Endothelial cell of umbilical vein (primary cell): ENCODE measurements at regions not wholly inside any gene's neighbourhood (a gene's known extent, or its start where the extent isn't known, plus 50 kb on each side); places are given as distances from the start of the nearest gene placed in this dataset.

ENCODE experiments used
- BruUV-seq: library from RNA; stranded (reverse); fragments of 400-500 nt; replicated peaks from 2 replicates; lab custom pipeline; 2021; lab: Mats Ljungman, UMichigan
- CTCF ChIA-PET: fragments of 300-600, 350-600 bp; sonication (Branson Sonifier 250); formaldehyde crosslinking; loops from one replicate; lab custom pipeline; 2021; ENCODE audit warnings: antibody characterized with exemption, inconsistent platforms; lab: Charles Lee
- POLR2A ChIA-PET: fragments of 300-600, 350-600 bp; sonication (Branson Sonifier 250); formaldehyde crosslinking; loops from one replicate; lab custom pipeline; 2021; ENCODE audit warnings: antibody characterized with exemption, inconsistent platforms; lab: Charles Lee
- DNase-seq: peaks from one replicate; pipeline ENCODE4 v3.0.0-alpha.2; 2011; ENCODE audit warnings: low read depth, low spot score
- FAIRE-seq: peaks from 2 replicates; lab custom pipeline; 2011; peaks lifted over from hg19 to GRCh38; lab: Jason Lieb, UNC
- H2AFZ ChIP-seq: 2 replicates; pipeline ENCODE4 v1.6.0; 2012; ENCODE audit warnings: low read depth, low read length, control low read depth, inconsistent platforms
- H3K27ac ChIP-seq: 2 replicates; pipeline ENCODE4 v1.5.1; 2011; ENCODE audit warnings: low read depth, mild to moderate bottlenecking, control low read depth, low read length, moderate library complexity; ENCODE audit not compliant: insufficient read depth
- H3K27me3 ChIP-seq, 2 experiments: 2 replicates each; pipeline versions ENCODE4 v1.6.0 to v1.6.1; 2011; ENCODE audit warnings: low read length in 2 of 2, mixed read lengths in 1 of 2; ENCODE audit not compliant: control insufficient read depth in 2 of 2, insufficient read depth in 2 of 2
- H3K36me3 ChIP-seq, 2 experiments: 2 replicates in 1 of 2; 3 replicates in 1 of 2; pipeline ENCODE4 v1.5.1; 2011; ENCODE audit warnings: low read length in 2 of 2, mild to moderate bottlenecking in 1 of 2, moderate library complexity in 1 of 2; ENCODE audit not compliant: control insufficient read depth in 2 of 2, insufficient read depth in 2 of 2; ENCODE audit errors: extremely low read depth in 1 of 2
- H3K4me1 ChIP-seq: 3 replicates; pipeline ENCODE4 v1.5.1; 2011; ENCODE audit warnings: mild to moderate bottlenecking, low read length; ENCODE audit not compliant: control insufficient read depth, insufficient read depth; ENCODE audit errors: extremely low read depth
- H3K4me2 ChIP-seq: 2 replicates; pipeline ENCODE4 v1.6.1; 2011; ENCODE audit warnings: low read length, control low read depth, mixed read lengths; ENCODE audit not compliant: insufficient read depth
- H3K4me3 ChIP-seq, 3 experiments: fragments of 200-600 bp in 1 of 3; sonication (generic), shearing (Covaris generic) in 1 of 3; replicated peaks in 1 of 3; 2 replicates each; pipeline ENCODE4 v1.5.1; 2011 to 2016; ENCODE audit warnings: control low read depth in 3 of 3, low read length in 3 of 3, mild to moderate bottlenecking in 2 of 3, inconsistent platforms in 1 of 3, low read depth in 1 of 3, moderate library complexity in 1 of 3; ENCODE audit not compliant: insufficient read depth in 1 of 3
- H3K79me2 ChIP-seq: 2 replicates; pipeline ENCODE4 v1.6.0; 2012; ENCODE audit warnings: low read length, inconsistent platforms; ENCODE audit not compliant: control insufficient read depth, insufficient read depth
- H3K9ac ChIP-seq: replicated peaks from 2 replicates; pipeline ENCODE3; 2011; ENCODE audit warnings: low read length, control low read depth; ENCODE audit not compliant: insufficient read depth; ENCODE audit errors: extremely low read depth
- H3K9me1 ChIP-seq: replicated peaks from 3 replicates; pipeline ENCODE4 v1.6.0; 2011; ENCODE audit warnings: mild to moderate bottlenecking, low read length; ENCODE audit not compliant: control insufficient read depth, insufficient read depth; ENCODE audit errors: extremely low read depth
- H3K9me3 ChIP-seq: replicated peaks from 2 replicates; pipeline ENCODE4 v1.5.1; 2012; ENCODE audit warnings: low read length, inconsistent platforms; ENCODE audit not compliant: control insufficient read depth, insufficient read depth
- H4K20me1 ChIP-seq: replicated peaks from 2 replicates; pipeline ENCODE3; 2011; ENCODE audit warnings: mild to moderate bottlenecking, low read length; ENCODE audit not compliant: control insufficient read depth, insufficient read depth; ENCODE audit errors: extremely low read depth
- EZH2 ChIP-seq: IDR thresholded peaks from 2 replicates; pipeline ENCODE4 v1.6.1; 2012; ENCODE audit warnings: borderline replicate concordance, low read depth, mild to moderate bottlenecking, moderate library complexity, low read length, inconsistent platforms; ENCODE audit not compliant: severe bottlenecking
- FOS ChIP-seq: IDR thresholded peaks from 2 replicates; pipeline ENCODE4 v1.6.1; 2011; ENCODE audit warnings: mild to moderate bottlenecking, low read length, moderate library complexity, borderline replicate concordance; ENCODE audit not compliant: insufficient read depth
- GATA2 ChIP-seq: IDR thresholded peaks from 2 replicates; pipeline ENCODE4 v1.7.0; 2011; ENCODE audit warnings: low read depth, mild to moderate bottlenecking, moderate library complexity, mixed read lengths, low read length; ENCODE audit not compliant: insufficient read length, insufficient read depth
- JUN ChIP-seq: IDR thresholded peaks from 2 replicates; pipeline ENCODE4 v1.6.1; 2011; ENCODE audit warnings: borderline replicate concordance, low read depth; ENCODE audit not compliant: insufficient read length, insufficient read depth
- MYC ChIP-seq: IDR thresholded peaks from one replicate; pipeline ENCODE4 v1.6.1; 2011; ENCODE audit warnings: mild to moderate bottlenecking, low read depth, low read length
- POLR2A ChIP-seq: IDR thresholded peaks from 2 replicates; pipeline ENCODE4 v1.6.1; 2012; ENCODE audit warnings: low read depth, mild to moderate bottlenecking, control low read depth, low read length
- POLR2AphosphoS5 ChIP-seq: IDR thresholded peaks from 2 replicates; pipeline ENCODE4 v1.6.1; 2012; ENCODE audit warnings: low read depth, mild to moderate bottlenecking, control low read depth, low read length, moderate library complexity; ENCODE audit not compliant: insufficient read depth
- dilution Hi-C: fragments of 300-500 bp; cut with MboI; formaldehyde crosslinking; loops from one replicate; pipeline ENCODE4 v1.15.0; 2019; ENCODE audit warnings: low sequenced_read_pairs; ENCODE audit not compliant: extremely low pct_ligation_motif_present
- intact Hi-C: fragments of 100-400 bp; cut with micrococcal nuclease; formaldehyde crosslinking; loops from one replicate; pipeline ENCODE4 v1.10.0; 2022
- TF ChIP-seq, protein P1 (sequence below): IDR thresholded peaks from 2 replicates; pipeline ENCODE4 v1.6.1; 2011; ENCODE audit not compliant: insufficient read depth, insufficient read length
- TF ChIP-seq, protein P2 (sequence below), 2 donors: IDR thresholded peaks; 1 replicate in 1 of 2; 2 replicates in 1 of 2; pipeline ENCODE4 v1.5.1; 2011; ENCODE audit warnings: low read length in 2 of 2, mild to moderate bottlenecking in 2 of 2, moderate library complexity in 2 of 2, control low read depth in 1 of 2, inconsistent platforms in 1 of 2, low read depth in 1 of 2; ENCODE audit not compliant: insufficient read depth in 1 of 2; ENCODE audit errors: extremely low read depth in 1 of 2

DNA sequence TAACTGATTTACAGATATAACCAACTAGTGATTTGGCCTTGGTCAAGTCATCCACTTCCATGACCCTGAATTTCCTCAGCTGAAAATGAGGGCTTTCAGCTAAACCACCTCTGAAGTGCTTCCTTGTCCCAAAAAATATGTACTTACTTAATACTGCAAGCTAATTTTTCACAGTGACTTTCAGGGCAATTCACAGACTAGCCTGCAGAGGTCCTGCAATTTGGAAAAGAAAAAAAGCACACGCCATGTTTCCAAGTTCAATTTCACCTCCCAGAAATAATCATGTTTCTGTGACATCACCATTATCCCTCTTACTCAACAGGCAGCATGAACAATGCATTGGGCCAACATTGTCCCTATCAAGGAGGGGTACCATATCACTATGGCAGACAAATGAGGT, 218.2 kb downstream of the SHOX2 start:
- H3K4me2 ChIP-seq = no peak overlapping the region
- H4K20me1 ChIP-seq = no peaks in the 10 kb centered on the region
- dilution Hi-C loops = no loop called here
- H3K4me1 ChIP-seq = no peaks in the 10 kb centered on the region
- no peaks in the 10 kb centered on the region for H3K27me3 ChIP-seq
- no peaks in the 10 kb centered on the region for H3K9me3 ChIP-seq
- no peak for FAIRE-seq
- no peak overlapping the region for H3K4me3 ChIP-seq
- intact Hi-C loops = no loop called here
- H3K9ac ChIP-seq = no peak overlapping the region
- CTCF ChIA-PET = interaction anchor here (1.0 kb wide), 1 partner anchor 644 kb away, joined by 3 read pairs; no protein-coding TSS in a partner anchor
- TF ChIP-seq, protein P1, sequence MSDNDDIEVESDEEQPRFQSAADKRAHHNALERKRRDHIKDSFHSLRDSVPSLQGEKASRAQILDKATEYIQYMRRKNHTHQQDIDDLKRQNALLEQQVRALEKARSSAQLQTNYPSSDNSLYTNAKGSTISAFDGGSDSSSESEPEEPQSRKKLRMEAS = no peak
- TF ChIP-seq JUN = no peak
- TF ChIP-seq POLR2AphosphoS5 = no peak
- TF ChIP-seq GATA2 = no peak
- TF ChIP-seq POLR2A = no peak
- TF ChIP-seq, protein P2, sequence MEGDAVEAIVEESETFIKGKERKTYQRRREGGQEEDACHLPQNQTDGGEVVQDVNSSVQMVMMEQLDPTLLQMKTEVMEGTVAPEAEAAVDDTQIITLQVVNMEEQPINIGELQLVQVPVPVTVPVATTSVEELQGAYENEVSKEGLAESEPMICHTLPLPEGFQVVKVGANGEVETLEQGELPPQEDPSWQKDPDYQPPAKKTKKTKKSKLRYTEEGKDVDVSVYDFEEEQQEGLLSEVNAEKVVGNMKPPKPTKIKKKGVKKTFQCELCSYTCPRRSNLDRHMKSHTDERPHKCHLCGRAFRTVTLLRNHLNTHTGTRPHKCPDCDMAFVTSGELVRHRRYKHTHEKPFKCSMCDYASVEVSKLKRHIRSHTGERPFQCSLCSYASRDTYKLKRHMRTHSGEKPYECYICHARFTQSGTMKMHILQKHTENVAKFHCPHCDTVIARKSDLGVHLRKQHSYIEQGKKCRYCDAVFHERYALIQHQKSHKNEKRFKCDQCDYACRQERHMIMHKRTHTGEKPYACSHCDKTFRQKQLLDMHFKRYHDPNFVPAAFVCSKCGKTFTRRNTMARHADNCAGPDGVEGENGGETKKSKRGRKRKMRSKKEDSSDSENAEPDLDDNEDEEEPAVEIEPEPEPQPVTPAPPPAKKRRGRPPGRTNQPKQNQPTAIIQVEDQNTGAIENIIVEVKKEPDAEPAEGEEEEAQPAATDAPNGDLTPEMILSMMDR (IDR thresholded peaks at IDR 0.05; ENCODE audit: extremely low read depth in 1 of 2, insufficient read depth in 1 of 2, low read depth in 1 of 2, low read length in 2 of 2) = no peak
- TF ChIP-seq EZH2 = no peak
- no peak for TF ChIP-seq MYC
- TF ChIP-seq FOS = no peak
- no peak for DNase-seq
- no TSS peak for BruUV-seq
- H3K27ac ChIP-seq = no peak overlapping the region
- H3K9me1 ChIP-seq = no peaks in the 10 kb centered on the region
- H2AFZ ChIP-seq = no peak overlapping the region
- POLR2A ChIA-PET = no interaction called here
- H3K36me3 ChIP-seq = no peaks in the 10 kb centered on the region
- H3K79me2 ChIP-seq = no peaks in the 10 kb centered on the region
